NCI-H1436 treated with DMSO at 0.1 percent for 48 hours (cell line): ENCODE measurements at regions not wholly inside any gene's neighbourhood (a gene's known extent, or its start where the extent isn't known, plus 50 kb on each side); places are given as distances from the start of the nearest gene placed in this dataset.

Source experiments
- DNase-seq: peaks from one replicate; lab custom pipeline; 2025; lab: John Stamatoyannopoulos, UW

GRCh38 chr6:21426841-21427490, 166.6 kb upstream of the SOX4 start:
- no peak for DNase-seq

DNA sequence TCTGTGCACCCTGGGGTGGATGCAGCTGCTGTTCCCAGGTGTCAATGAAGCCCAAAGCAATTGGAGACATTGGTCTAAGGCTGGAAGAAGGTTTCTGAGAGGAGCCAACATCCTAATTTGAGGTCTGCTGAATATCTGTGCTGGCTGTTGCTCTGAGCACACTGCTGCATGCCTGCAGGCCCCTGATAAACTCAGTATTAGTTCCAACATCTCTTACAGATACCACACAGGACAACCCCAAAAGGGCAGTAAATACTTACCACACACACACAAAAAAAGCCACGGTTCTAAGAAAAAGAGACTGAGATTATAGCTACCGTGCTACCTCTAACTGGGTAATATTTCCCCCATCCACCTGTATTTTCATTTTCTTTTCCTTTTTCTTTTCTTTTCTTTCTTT, 164.3 kb upstream of the SOX4 start:
- DNase-seq, result no peak

- no peak for DNase-seq
These were observed 162.0 kb upstream of the SOX4 start for GRCh38 chr6:21431526-21431925.

- no peak for DNase-seq
These were observed 156.9 kb upstream of the SOX4 start for GRCh38 chr6:21436625-21437024.

- DNase-seq, result no peak
These were observed 156.0 kb upstream of the SOX4 start for GRCh38 chr6:21437581-21437980.

GRCh38 chr6:21438237-21438985, 155.1 kb upstream of the SOX4 start:
- no peak for DNase-seq

- no peak for DNase-seq
These were observed 154.6 kb upstream of the SOX4 start for GRCh38 chr6:21438986-21439352.

- DNase-seq, result no peak
These were observed 152.2 kb upstream of the SOX4 start for GRCh38 chr6:21441386-21441785.

DNA sequence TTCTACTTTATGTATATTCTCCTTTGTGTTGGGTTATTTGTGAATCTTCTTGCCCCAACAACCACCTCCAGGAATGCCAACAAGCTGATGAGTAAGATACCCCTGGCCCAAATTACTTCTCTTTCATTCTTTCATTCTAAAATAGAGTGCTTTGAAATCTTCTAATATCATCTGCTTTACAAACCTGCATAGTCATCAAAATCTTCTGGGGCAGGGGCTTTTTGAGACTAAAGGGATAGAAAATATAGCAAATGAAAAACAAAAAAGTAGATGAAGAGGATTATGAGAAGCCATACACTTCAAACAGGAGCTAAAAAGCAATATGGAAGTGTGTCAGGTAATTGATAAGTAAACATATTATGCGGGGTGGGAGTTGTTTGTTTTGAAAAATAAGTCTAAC, 150.7 kb upstream of the SOX4 start:
- DNase-seq, result no peak

- no peak for DNase-seq
These were observed 148.8 kb upstream of the SOX4 start for GRCh38 chr6:21444711-21445260.

- no peak for DNase-seq
These were observed 145.6 kb upstream of the SOX4 start for GRCh38 chr6:21447987-21448386.

- DNase-seq, result no peak
These were observed 145.0 kb upstream of the SOX4 start for GRCh38 chr6:21448485-21449109.

GRCh38 chr6:21450149-21450548, 143.4 kb upstream of the SOX4 start:
- no peak for DNase-seq

- no peak for DNase-seq
These were observed 142.9 kb upstream of the SOX4 start for GRCh38 chr6:21450628-21451027.

DNA sequence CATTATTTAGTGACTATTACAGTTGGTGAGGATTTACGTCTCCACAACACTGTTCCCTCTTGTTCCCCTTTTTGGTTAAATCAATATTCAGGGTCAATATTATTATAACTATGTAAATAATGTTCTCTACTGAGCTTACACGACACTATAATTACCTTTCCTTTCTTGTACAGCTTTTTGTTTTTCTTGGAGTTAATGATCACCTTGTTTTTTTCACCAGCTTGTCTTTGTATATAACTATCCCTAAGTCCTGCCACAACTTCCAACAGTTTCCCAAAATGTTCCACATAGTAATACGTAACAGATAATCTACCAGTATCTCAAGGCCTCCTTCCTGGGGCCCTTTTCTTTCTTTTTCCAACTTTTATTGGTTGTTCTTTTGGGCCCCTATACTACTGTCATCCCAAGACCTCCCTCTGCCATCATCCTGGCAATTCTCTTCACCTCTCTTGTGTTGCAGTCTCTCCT, 142.0 kb upstream of the SOX4 start:
- DNase-seq, result no peak

DNA sequence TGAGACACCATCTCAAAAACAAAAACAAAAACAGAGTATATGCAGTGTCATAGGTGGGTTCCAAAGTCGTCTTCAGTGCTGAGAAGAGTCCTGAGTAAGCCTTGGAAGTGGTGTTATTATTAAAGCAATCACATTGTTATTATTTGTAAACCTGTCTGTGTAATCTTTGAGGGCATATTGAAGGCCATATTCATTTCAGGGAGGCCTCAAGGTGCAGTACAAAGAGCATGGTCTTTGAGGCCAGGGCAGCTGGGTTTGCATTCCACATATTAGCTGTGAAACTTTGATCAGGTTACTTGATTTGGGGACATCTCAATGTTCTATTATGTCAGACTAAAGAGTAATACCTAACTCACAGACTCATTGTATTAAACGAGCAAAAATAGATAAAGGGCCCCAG, 139.3 kb upstream of the SOX4 start:
- no peak for DNase-seq

DNA sequence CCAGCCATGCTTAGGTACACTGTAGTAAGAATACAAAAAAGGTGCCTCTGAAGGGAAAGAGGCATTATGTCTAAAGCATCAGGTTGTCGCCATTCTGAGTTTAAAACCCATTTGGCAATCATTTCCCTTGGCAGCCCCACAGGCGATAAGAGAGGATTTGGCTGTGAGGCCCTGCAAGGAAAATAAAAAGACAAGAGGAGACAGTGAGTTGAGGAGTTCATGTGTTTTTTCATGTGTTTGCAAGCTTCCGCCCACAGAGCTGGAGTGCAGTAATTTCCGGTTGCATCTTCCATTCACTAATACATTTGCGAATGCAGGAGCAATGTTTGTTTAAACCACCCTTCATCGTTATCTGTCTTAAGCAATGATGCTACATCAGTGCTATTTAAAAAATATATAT, 138.5 kb upstream of the SOX4 start:
- no peak for DNase-seq

- no peak for DNase-seq
These were observed 135.9 kb upstream of the SOX4 start for GRCh38 chr6:21457647-21458046.

GRCh38 chr6:21459641-21460040, 133.9 kb upstream of the SOX4 start:
- DNase-seq, result no peak

- DNase-seq, result no peak
These were observed 131.6 kb upstream of the SOX4 start for GRCh38 chr6:21461844-21462518.

DNA sequence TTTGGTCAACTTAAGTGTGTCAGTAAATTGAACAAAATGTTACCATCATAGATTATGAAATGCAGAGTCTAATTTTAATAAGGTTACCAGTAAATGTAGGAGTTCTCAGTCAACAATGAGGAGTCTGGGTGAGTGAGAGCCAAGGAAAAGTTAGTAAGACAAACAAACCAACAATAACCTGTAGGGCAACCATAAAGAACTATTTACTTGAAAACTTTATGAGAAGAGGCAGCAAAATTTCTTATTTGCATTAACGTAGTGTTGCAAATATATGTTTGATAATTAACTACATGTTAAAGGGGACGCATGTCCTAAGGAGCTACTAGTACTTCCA, 131.1 kb upstream of the SOX4 start:
- DNase-seq, result no peak

DNA sequence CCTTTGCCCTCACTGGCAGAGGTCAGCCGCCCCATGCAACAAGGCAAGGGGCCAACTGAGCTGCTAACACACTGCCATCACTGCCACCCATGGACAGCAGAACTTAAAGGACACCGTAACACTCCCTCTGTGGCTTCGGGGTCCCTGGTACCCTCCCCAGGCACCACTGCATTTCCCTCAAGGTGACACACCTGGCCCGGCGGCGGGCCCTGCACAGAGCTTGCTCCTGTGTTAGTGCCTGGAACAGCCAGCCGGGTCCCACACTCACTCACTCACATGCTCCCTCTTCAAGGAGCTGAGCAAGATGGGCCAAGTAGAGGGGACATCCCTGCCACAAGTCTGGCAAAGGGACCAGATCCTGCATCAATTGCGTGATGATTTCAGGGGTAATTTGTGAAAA, 126.5 kb upstream of the SOX4 start:
- DNase-seq, result no peak

DNA sequence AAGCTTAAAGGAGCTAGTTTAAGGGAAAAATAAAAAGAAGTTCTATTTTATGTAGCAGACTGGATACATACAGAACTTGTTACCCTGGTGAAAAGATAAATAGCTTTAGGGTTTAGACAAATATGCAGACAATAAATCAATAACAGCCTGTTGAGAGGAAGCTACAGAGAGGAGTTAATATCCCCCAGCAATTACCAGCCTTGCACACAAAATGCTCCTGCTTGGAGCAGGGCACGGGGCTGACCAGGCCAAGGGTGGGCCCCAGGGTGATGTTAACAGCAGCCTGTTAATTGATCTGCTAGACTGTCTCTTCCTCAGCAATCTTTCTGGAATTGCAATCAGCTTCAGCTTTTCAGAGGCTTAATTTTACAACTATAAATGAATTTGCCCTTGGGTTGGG, 125.1 kb upstream of the SOX4 start:
- DNase-seq, result no peak
